GM23338 (cell line): ENCODE measurements at regions not wholly inside any gene's neighbourhood (a gene's known extent, or its start where the extent isn't known, plus 50 kb on each side); places are given as distances from the start of the nearest gene placed in this dataset.

ENCODE experiments used
- ATAC-seq: fragments of 200-7000 bp; cut with Tn5 transposase; 3 replicates; pipeline ENCODE4 v1.9.1; 2020
- DNase-seq: peaks from one replicate; pipeline ENCODE4 v3.0.0-alpha.2; 2015; ENCODE audit warnings: low spot score
- H2AFZ ChIP-seq: fragments of 200-600 bp; sonication (generic); 2 replicates; pipeline ENCODE4 v1.8.0; 2016; ENCODE audit warnings: antibody characterized with exemption, mild to moderate bottlenecking, moderate library complexity
- H3F3A ChIP-seq: fragments of 200-600 bp; sonication (generic); replicated peaks from 2 replicates; pipeline ENCODE4 v1.8.0; 2017; ENCODE audit warnings: antibody characterized with exemption, mixed run types, low read depth
- H3K27ac ChIP-seq: fragments of 200-600 bp; sonication (generic); 2 replicates; pipeline ENCODE4 v1.6.1; 2016; ENCODE audit warnings: low read depth
- H3K27me3 ChIP-seq: fragments of 200-600 bp; sonication (generic); 2 replicates; pipeline ENCODE4 v1.8.0; 2016; ENCODE audit warnings: mild to moderate bottlenecking, mixed run types, moderate library complexity; ENCODE audit not compliant: insufficient read depth
- H3K36me3 ChIP-seq: fragments of 200-600 bp; sonication (generic); 2 replicates; pipeline ENCODE4 v1.8.0; 2016; ENCODE audit warnings: mild to moderate bottlenecking; ENCODE audit not compliant: insufficient read depth
- H3K4me1 ChIP-seq: fragments of 200-600 bp; sonication (generic); 2 replicates; pipeline ENCODE4 v1.8.0; 2016; ENCODE audit warnings: mild to moderate bottlenecking, moderate library complexity; ENCODE audit not compliant: insufficient read depth
- H3K4me2 ChIP-seq: fragments of 200-600 bp; sonication (generic); 2 replicates; pipeline ENCODE4 v1.7.1; 2017; ENCODE audit warnings: mixed run types
- H3K4me3 ChIP-seq: fragments of 200-600 bp; sonication (generic); 2 replicates; pipeline ENCODE4 v1.6.1; 2016; ENCODE audit warnings: mixed run types
- H3K79me2 ChIP-seq: fragments of 200-600 bp; sonication (generic); replicated peaks from 2 replicates; pipeline ENCODE4 v1.8.0; 2017; ENCODE audit warnings: mild to moderate bottlenecking; ENCODE audit not compliant: insufficient read depth
- H3K9me2 ChIP-seq: fragments of 200-600 bp; sonication (generic); 2 replicates; pipeline ENCODE4 v1.8.0; 2017; ENCODE audit not compliant: insufficient read depth
- H4K20me1 ChIP-seq: fragments of 200-600 bp; sonication (generic); replicated peaks from 2 replicates; pipeline ENCODE4 v1.8.0; 2017; ENCODE audit warnings: mild to moderate bottlenecking; ENCODE audit not compliant: insufficient read depth
- H3K27ac Mint-ChIP-seq: 2 replicates; pipeline ENCODE4 v1.8.0; 2020; ENCODE audit warnings: inconsistent platforms, mild to moderate bottlenecking, moderate library complexity, mixed read lengths
- H3K27me3 Mint-ChIP-seq: 3 replicates; pipeline ENCODE4 v1.8.0; 2022; ENCODE audit warnings: low read depth, mild to moderate bottlenecking, moderate library complexity, mixed read lengths, inconsistent platforms; ENCODE audit not compliant: insufficient read depth, poor library complexity
- H3K36me3 Mint-ChIP-seq: 3 replicates; pipeline ENCODE4 v1.8.0; 2021; ENCODE audit warnings: low read depth, mild to moderate bottlenecking, inconsistent platforms, moderate library complexity, mixed read lengths
- H3K4me1 Mint-ChIP-seq: 3 replicates; pipeline ENCODE4 v1.8.0; 2020; ENCODE audit warnings: mild to moderate bottlenecking, inconsistent platforms, mixed read lengths
- H3K4me3 Mint-ChIP-seq: 3 replicates; pipeline ENCODE4 v1.8.0; 2021; ENCODE audit warnings: moderate library complexity, mild to moderate bottlenecking, inconsistent platforms, mixed read lengths
- H3K9me3 Mint-ChIP-seq: 3 replicates; pipeline ENCODE4 v1.8.0; 2020; ENCODE audit warnings: moderate library complexity, mild to moderate bottlenecking, inconsistent platforms, mixed read lengths
- EZH2 ChIP-seq: fragments of 200-600 bp; sonication (generic); IDR thresholded peaks from one replicate; pipeline ENCODE4 v1.8.0; 2017; ENCODE audit warnings: antibody characterized with exemption, mild to moderate bottlenecking, low read depth; ENCODE audit not compliant: unreplicated experiment
- EZH2phosphoT487 ChIP-seq: fragments of 200-600 bp; sonication (generic); IDR thresholded peaks from one replicate; pipeline ENCODE4 v1.8.1; 2018; ENCODE audit warnings: antibody characterized with exemption; ENCODE audit not compliant: unreplicated experiment
- JUNB ChIP-seq: IDR thresholded peaks from one replicate; pipeline ENCODE4 v1.6.1; 2016; ENCODE audit warnings: antibody characterized with exemption; ENCODE audit not compliant: unreplicated experiment
- NANOG ChIP-seq: IDR thresholded peaks from 2 replicates; pipeline ENCODE4 v1.6.1; 2016; ENCODE audit warnings: antibody characterized with exemption, borderline replicate concordance
- POLR2AphosphoS5 ChIP-seq: IDR thresholded peaks from 2 replicates; pipeline ENCODE4 v1.6.1; 2016; ENCODE audit warnings: antibody characterized with exemption, low read depth
- STAT1 ChIP-seq: IDR thresholded peaks from one replicate; pipeline ENCODE4 v1.6.1; 2016; ENCODE audit warnings: antibody characterized with exemption; ENCODE audit not compliant: unreplicated experiment
- ZNF114 ChIP-seq: fragments of 250-450 bp; sonication (Bioruptor Pico); IDR thresholded peaks from 2 replicates; pipeline ENCODE4 v1.5.0; 2020; ENCODE audit warnings: mild to moderate bottlenecking, moderate library complexity
- ZNF331 ChIP-seq: fragments of 250-450 bp; sonication (Bioruptor Pico); IDR thresholded peaks from 2 replicates; pipeline ENCODE4 v1.5.0; 2020; ENCODE audit warnings: low read depth, mild to moderate bottlenecking, moderate library complexity
- ZNF462 ChIP-seq: fragments of 250-450 bp; sonication (Bioruptor Pico); IDR thresholded peaks from 2 replicates; pipeline ENCODE4 v1.5.0; 2020; ENCODE audit warnings: mild to moderate bottlenecking, moderate library complexity

DNA sequence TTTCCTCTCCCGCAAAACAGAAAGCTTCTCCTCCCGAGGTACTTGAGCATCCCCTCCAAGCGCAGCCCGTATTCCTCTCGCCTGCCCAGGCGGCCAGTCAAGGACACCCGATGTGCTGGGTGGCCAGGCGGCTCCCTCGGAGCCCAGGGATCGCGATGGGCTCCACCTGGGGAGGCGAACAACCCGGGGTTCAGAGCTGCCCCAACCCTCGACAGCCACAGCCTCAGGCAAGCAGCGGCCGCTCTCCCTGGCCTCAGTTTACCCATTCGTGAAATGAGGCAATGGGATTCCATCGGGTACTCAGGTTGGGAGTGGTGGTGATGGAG lies 147.4 kb downstream of the CYP26A1 start (continued):
- TF ChIP-seq ZNF462 (CRISPR knock-in tag): no peak
- TF ChIP-seq STAT1: no peak
- no peak for TF ChIP-seq NANOG
- TF ChIP-seq JUNB: no peak
- no peak for TF ChIP-seq ZNF331

- Mint-ChIP-seq H3K27ac (no peak overlapping the region), H3K27me3 (peaks cover 9% of the 10 kb centered on the region), H3K4me1 (0 out of 3 replicates have a peak, but pooled peaks cover 2% of the 10 kb centered on the region), H3K9me3 (peaks cover 10% of the 10 kb centered on the region), H3K4me3 (no peak overlapping the region), H3K36me3 (peaks cover 4% of the 10 kb centered on the region; the same call in 2 of the 3 replicates)
- Histone ChIP-seq H3K4me1 (no peaks in the 10 kb centered on the region), H3K9me2 (0 out of 2 replicates have a peak, but pooled peaks cover 3% of the 10 kb centered on the region), H3F3A (no peaks in the 10 kb centered on the region), H3K4me3 (no peak overlapping the region), H4K20me1 (no peaks in the 10 kb centered on the region), H3K27ac (no peak overlapping the region), H3K79me2 (no peaks in the 10 kb centered on the region), H3K36me3 (no peaks in the 10 kb centered on the region), H3K27me3 (no peaks in the 10 kb centered on the region), H3K4me2 (no peak overlapping the region), H2AFZ (no peak overlapping the region)
- DNase-seq (no peak), ATAC-seq (no peak)
- no peak for TF ChIP-seq ZNF462 (CRISPR knock-in tag)
- TF ChIP-seq ZNF114 (CRISPR knock-in tag): no peak
- no peak for TF ChIP-seq ZNF331
- TF ChIP-seq POLR2AphosphoS5: no peak
- TF ChIP-seq EZH2phosphoT487: no peak
- no peak for TF ChIP-seq EZH2
- no peak for TF ChIP-seq JUNB
- TF ChIP-seq STAT1: no peak
Measured at GRCh38 chr10:93221521-93221920, 147.8 kb downstream of the CYP26A1 start.
